H1 (cell line): ENCODE measurements at regions not wholly inside any gene's neighbourhood (a gene's known extent, or its start where the extent isn't known, plus 50 kb on each side); places are given as distances from the start of the nearest gene placed in this dataset.

Source experiments
- CTCF ChIA-PET: fragments of 300-600 bp; sonication (Branson Sonifier 250); formaldehyde crosslinking; loops from one replicate; lab custom pipeline; 2021; ENCODE audit not compliant: partially characterized antibody; lab: Charles Lee
- POLR2A ChIA-PET: fragments of 300-600 bp; sonication (Branson Sonifier 250); formaldehyde crosslinking; loops from one replicate; lab custom pipeline; 2021; ENCODE audit warnings: inconsistent platforms; ENCODE audit not compliant: partially characterized antibody; lab: Charles Lee
- DNase-seq, 2 experiments: peaks; one replicate each; pipeline versions ENCODE4 v3.0.0 to v3.0.0-alpha.2; 2010 to 2022; ENCODE audit warnings: low spot score in 2 of 2, low read depth in 1 of 2, mixed read lengths in 1 of 2
- FAIRE-seq: peaks from 2 replicates; lab custom pipeline; 2011; peaks lifted over from hg19 to GRCh38; lab: Jason Lieb, UNC
- H2AFZ ChIP-seq: 2 replicates; pipeline ENCODE4 v1.8.1; 2012; ENCODE audit warnings: low read length, inconsistent platforms
- H2AK5ac ChIP-seq: 2 replicates; pipeline ENCODE4 v1.6.1; 2013; ENCODE audit warnings: low read depth, low read length
- H2BK120ac ChIP-seq: replicated peaks from 2 replicates; pipeline ENCODE3; 2013; ENCODE audit warnings: low read depth, low read length, inconsistent platforms
- H2BK12ac ChIP-seq: 2 replicates; pipeline ENCODE4 v1.6.1; 2013; ENCODE audit warnings: low read depth, low read length
- H2BK15ac ChIP-seq: 2 replicates; pipeline ENCODE4 v1.6.1; 2013; ENCODE audit warnings: low read length
- H2BK20ac ChIP-seq: 2 replicates; pipeline ENCODE4 v1.6.1; 2013; ENCODE audit warnings: low read length
- H2BK5ac ChIP-seq: 2 replicates; pipeline ENCODE4 v1.6.1; 2013; ENCODE audit warnings: low read depth, low read length
- H3K14ac ChIP-seq: 2 replicates; pipeline ENCODE4 v1.6.1; 2013; ENCODE audit warnings: inconsistent platforms; ENCODE audit not compliant: insufficient read length
- H3K18ac ChIP-seq: 2 replicates; pipeline ENCODE4 v1.6.1; 2013; ENCODE audit warnings: low read length; ENCODE audit errors: extremely low read depth
- H3K23ac ChIP-seq: 2 replicates; pipeline ENCODE4 v1.6.1; 2013; ENCODE audit warnings: inconsistent platforms; ENCODE audit not compliant: insufficient read length
- H3K23me2 ChIP-seq: 2 replicates; pipeline ENCODE4 v1.6.1; 2013; ENCODE audit warnings: low read depth, low read length
- H3K27ac ChIP-seq: 2 replicates; pipeline ENCODE4 v1.6.1; 2011; ENCODE audit warnings: low read depth, low read length, inconsistent platforms
- H3K27me3 ChIP-seq, 4 experiments: replicated peaks in 1 of 4; 1 replicate in 1 of 4; 2 replicates in 3 of 4; pipeline versions ENCODE4 v1.6.1 to v1.8.1; 2011 to 2013; ENCODE audit warnings: low read length in 3 of 4, mild to moderate bottlenecking in 3 of 4, inconsistent platforms in 2 of 4, mixed read lengths in 2 of 4, moderate library complexity in 1 of 4; ENCODE audit not compliant: control insufficient read depth in 3 of 4, insufficient read depth in 3 of 4; ENCODE audit errors: extremely low read depth in 1 of 4
- H3K36me3 ChIP-seq, 4 experiments: 2 replicates each; pipeline versions ENCODE4 v1.6.1 to v1.8.1; 2011 to 2013; ENCODE audit warnings: mild to moderate bottlenecking in 4 of 4, low read length in 3 of 4, moderate library complexity in 2 of 4, control low read depth in 1 of 4, inconsistent platforms in 1 of 4; ENCODE audit not compliant: insufficient read depth in 4 of 4, control insufficient read depth in 2 of 4
- H3K4ac ChIP-seq: replicated peaks from 2 replicates; pipeline ENCODE3; 2013; ENCODE audit warnings: low read length, low read depth, mixed read lengths, inconsistent platforms; ENCODE audit not compliant: insufficient read length
- H3K4me1 ChIP-seq, 4 experiments: replicated peaks in 1 of 4; 1 replicate in 1 of 4; 2 replicates in 3 of 4; pipeline versions ENCODE4 v1.6.1 to v1.8.1; 2011 to 2013; ENCODE audit warnings: low read length in 3 of 4, inconsistent platforms in 2 of 4, mixed read lengths in 1 of 4; ENCODE audit not compliant: insufficient read depth in 4 of 4, control insufficient read depth in 3 of 4
- H3K4me2 ChIP-seq, 2 experiments: 2 replicates each; pipeline versions ENCODE4 v1.6.1 to v1.8.1; 2011 to 2013; ENCODE audit warnings: low read depth in 2 of 2, low read length in 2 of 2, control low read depth in 1 of 2, inconsistent platforms in 1 of 2, mild to moderate bottlenecking in 1 of 2; ENCODE audit not compliant: insufficient read depth in 1 of 2
- H3K4me3 ChIP-seq, 4 experiments: fragments of 200-600, 300-600 bp in 1 of 4; sonication (generic), shearing (Covaris generic), sonication (Bioruptor Twin) in 1 of 4; 2 replicates each; pipeline versions ENCODE4 v1.5.1 to v1.8.1; 2011 to 2016; ENCODE audit warnings: low read length in 4 of 4, low read depth in 3 of 4, control low read depth in 2 of 4, inconsistent platforms in 2 of 4, mild to moderate bottlenecking in 2 of 4, mixed read lengths in 1 of 4, moderate library complexity in 1 of 4; ENCODE audit not compliant: insufficient read depth in 2 of 4; ENCODE audit errors: extremely low read depth in 1 of 4
- H3K56ac ChIP-seq: replicated peaks from 2 replicates; pipeline ENCODE3; 2013; ENCODE audit warnings: low read depth, mild to moderate bottlenecking, mixed read lengths, low read length, inconsistent platforms; ENCODE audit not compliant: insufficient read length
- H3K79me1 ChIP-seq: 2 replicates; pipeline ENCODE4 v1.6.1; 2013; ENCODE audit warnings: low read depth, low read length, control low read depth
- H3K79me2 ChIP-seq, 2 experiments: 2 replicates each; pipeline versions ENCODE4 v1.6.1 to v1.8.1; 2012 to 2013; ENCODE audit warnings: low read length in 2 of 2, mild to moderate bottlenecking in 2 of 2, inconsistent platforms in 1 of 2; ENCODE audit not compliant: insufficient read depth in 2 of 2, control insufficient read depth in 1 of 2
- H3K9ac ChIP-seq, 4 experiments: replicated peaks in 1 of 4; 1 replicate in 1 of 4; 2 replicates in 3 of 4; pipeline versions ENCODE4 v1.6.1 to v1.8.1; 2011 to 2013; ENCODE audit warnings: low read depth in 3 of 4, low read length in 3 of 4, control low read depth in 2 of 4, mild to moderate bottlenecking in 2 of 4, moderate library complexity in 2 of 4, inconsistent platforms in 1 of 4; ENCODE audit errors: extremely low read depth in 1 of 4
- H3K9me3 ChIP-seq, 2 experiments: 2 replicates each; pipeline versions ENCODE4 v1.6.1 to v1.8.1; 2012 to 2013; ENCODE audit warnings: mild to moderate bottlenecking in 2 of 2, moderate library complexity in 2 of 2, control low read depth in 1 of 2, inconsistent platforms in 1 of 2, low read depth in 1 of 2, low read length in 1 of 2, mixed read lengths in 1 of 2; ENCODE audit not compliant: insufficient read depth in 2 of 2
- H4K20me1 ChIP-seq, 2 experiments: replicated peaks in 1 of 2; 2 replicates each; pipeline versions ENCODE3 to v1.8.1; 2011 to 2013; ENCODE audit warnings: inconsistent platforms in 2 of 2, low read length in 2 of 2, mild to moderate bottlenecking in 1 of 2; ENCODE audit not compliant: insufficient read depth in 2 of 2, control insufficient read depth in 1 of 2
- H4K5ac ChIP-seq: 2 replicates; pipeline ENCODE4 v1.6.1; 2013; ENCODE audit warnings: low read length, low read depth, mixed read lengths, inconsistent platforms; ENCODE audit not compliant: insufficient read length
- H4K8ac ChIP-seq: 2 replicates; pipeline ENCODE4 v1.8.0; 2013; ENCODE audit warnings: mild to moderate bottlenecking, moderate library complexity, low read length, inconsistent platforms; ENCODE audit not compliant: insufficient read depth; ENCODE audit errors: extremely low read depth
- H4K91ac ChIP-seq: replicated peaks from 2 replicates; pipeline ENCODE3; 2013; ENCODE audit warnings: low read length, mixed read lengths, inconsistent platforms; ENCODE audit not compliant: insufficient read length
- ASH2L ChIP-seq: fragments of 200-600, 300-600 bp; sonication (generic); IDR thresholded peaks from one replicate; pipeline ENCODE4 v1.7.1; 2017; ENCODE audit warnings: low read length
- BRCA1 ChIP-seq: IDR thresholded peaks from 2 replicates; pipeline ENCODE4 v1.6.1; 2012; ENCODE audit warnings: low read depth, low read length, improper control_type of control experiment
- CBX8 ChIP-seq: fragments of 300-800, 300-1000 bp; sonication (generic); IDR thresholded peaks from 2 replicates; pipeline ENCODE4 v1.7.1; 2016; ENCODE audit warnings: low read depth, low read length, borderline replicate concordance
- CEBPB ChIP-seq: IDR thresholded peaks from 2 replicates; pipeline ENCODE4 v1.6.1; 2012; ENCODE audit warnings: low read depth, low read length
- CTBP2 ChIP-seq: IDR thresholded peaks from 2 replicates; pipeline ENCODE4 v1.7.0; 2011; ENCODE audit warnings: borderline replicate concordance, mild to moderate bottlenecking, moderate library complexity, mixed read lengths, low read length; ENCODE audit not compliant: insufficient read depth, insufficient read length
- CTCF ChIP-seq, 3 experiments: IDR thresholded peaks; 1 replicate in 2 of 3; 2 replicates in 1 of 3; pipeline versions ENCODE4 v1.5.1 to v1.6.1; 2011; ENCODE audit warnings: low read length in 3 of 3, mild to moderate bottlenecking in 3 of 3, inconsistent platforms in 2 of 3, low read depth in 1 of 3, moderate library complexity in 1 of 3; ENCODE audit not compliant: insufficient read depth in 1 of 3; ENCODE audit errors: control extremely low read depth in 1 of 3
- GABPA ChIP-seq: IDR thresholded peaks from 2 replicates; pipeline ENCODE4 v1.6.1; 2011; ENCODE audit warnings: mild to moderate bottlenecking, low read length, moderate library complexity, borderline replicate concordance; ENCODE audit not compliant: insufficient read depth
- JUND ChIP-seq: IDR thresholded peaks from 2 replicates; pipeline ENCODE4 v1.6.1; 2011; ENCODE audit warnings: mild to moderate bottlenecking, improper control_type of control experiment, low read length
- MAFK ChIP-seq: IDR thresholded peaks from 2 replicates; pipeline ENCODE4 v1.6.1; 2012; ENCODE audit warnings: low read depth, mild to moderate bottlenecking, improper control_type of control experiment, low read length
- POLR2AphosphoS5 ChIP-seq: IDR thresholded peaks from 2 replicates; pipeline ENCODE4 v1.6.1; 2011; ENCODE audit warnings: low read depth, low read length
- SP2 ChIP-seq: IDR thresholded peaks from 2 replicates; pipeline ENCODE4 v1.6.1; 2012; ENCODE audit warnings: mild to moderate bottlenecking, low read length, inconsistent platforms
- USF2 ChIP-seq: IDR thresholded peaks from 2 replicates; pipeline ENCODE4 v1.6.1; 2011; ENCODE audit warnings: low read length, improper control_type of control experiment
- WGBS, 2 experiments: shearing (Covaris generic) in 1 of 2; methylation state at CpG; one replicate each; pipeline versions ENCODE4 v1.1.6 to v1.1.7; 2013 to 2015; ENCODE audit warnings: low lambda C conversion rate in 2 of 2, mixed read lengths in 2 of 2, inconsistent platforms in 1 of 2, low coverage in 1 of 2, missing lambda C conversion rate in 1 of 2; ENCODE audit not compliant: insufficient replicate concordance in 2 of 2, insufficient coverage in 1 of 2, insufficient read length in 1 of 2; ENCODE audit errors: extremely low coverage in 1 of 2, missing lambda C conversion rate in 1 of 2; 5-methylcytosine and 5-hydroxymethylcytosine counted together

DNA sequence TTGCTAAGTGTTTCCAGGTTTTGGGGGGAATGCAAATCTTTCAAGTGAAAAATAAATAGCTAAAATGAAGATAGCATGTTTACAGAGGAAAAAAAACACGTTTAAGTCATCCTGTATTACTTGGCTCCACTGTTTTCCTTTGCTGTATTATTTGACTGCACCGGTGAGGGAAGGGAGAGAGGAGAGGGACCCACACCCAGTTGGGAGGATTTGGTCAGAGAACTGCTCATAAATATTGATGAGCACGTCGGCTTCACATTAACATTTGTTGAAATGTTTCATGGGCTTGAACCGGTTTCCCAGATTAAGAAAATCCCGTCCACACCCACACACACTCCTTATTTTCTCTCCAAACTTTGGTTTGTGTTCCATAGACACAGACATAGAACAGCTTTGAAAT, 493.8 kb upstream of the MGMT start:
- no peaks in the 10 kb centered on the region for H4K20me1 ChIP-seq
- 90% methylated on average over 6 of the region's 6 CpGs; no CpG with 5 or more reads in 1 of the 2 experiments for WGBS, 2 experiments
- no peak overlapping the region for H2BK12ac ChIP-seq
- no peak overlapping the region for H4K8ac ChIP-seq
- H3K4ac ChIP-seq = no peak overlapping the region
- H3K18ac ChIP-seq = no peak overlapping the region
- H3K79me2 ChIP-seq = no peaks in the 10 kb centered on the region
- FAIRE-seq (no peak), DNase-seq (no peak)
- ChIA-PET POLR2A (no interaction called here), CTCF (interaction anchor here (0.6 kb wide), 1 partner anchor 13 kb away, joined by 3 read pairs; no protein-coding TSS in a partner anchor)
- H4K5ac ChIP-seq = no peak overlapping the region
- no peak overlapping the region for H3K14ac ChIP-seq
- H3K27ac ChIP-seq = no peak overlapping the region
- no peak overlapping the region for H3K4me2 ChIP-seq
- no peak overlapping the region for H3K23ac ChIP-seq
- H3K9me3 ChIP-seq = no peaks in the 10 kb centered on the region
- no peak overlapping the region for H3K4me3 ChIP-seq
- H2AK5ac ChIP-seq = no peak overlapping the region
- H2BK15ac ChIP-seq = no peak overlapping the region
- no peaks in the 10 kb centered on the region for H3K27me3 ChIP-seq
- H3K23me2 ChIP-seq = 0 out of 2 replicates have a peak, but pooled peaks cover 1% of the 10 kb centered on the region
- H2BK120ac ChIP-seq = no peak overlapping the region
- H3K79me1 ChIP-seq = no peaks in the 10 kb centered on the region
- no peak overlapping the region for H2AFZ ChIP-seq
- H3K36me3 ChIP-seq = no peaks in the 10 kb centered on the region
- H3K9ac ChIP-seq = no peak overlapping the region
- H2BK20ac ChIP-seq = no peak overlapping the region
- no peak overlapping the region for H2BK5ac ChIP-seq
- H3K56ac ChIP-seq = no peak overlapping the region
- H4K91ac ChIP-seq = no peak overlapping the region
- H3K4me1 ChIP-seq = peaks cover 0 to 3% (median under 1%) of the 10 kb centered on the region in 4 experiments; a peak in 1 of 7 replicates
- no peak for TF ChIP-seq SP2
- no peak for TF ChIP-seq BRCA1
- no peak for TF ChIP-seq POLR2AphosphoS5
- TF ChIP-seq MAFK = no peak
- no peak for TF ChIP-seq USF2
- no peak for TF ChIP-seq CTBP2
- TF ChIP-seq JUND = no peak
- no peak for TF ChIP-seq CTCF (IDR thresholded peaks at IDR 0.05; ENCODE audit: control extremely low read depth in 1 of 3, insufficient read depth in 1 of 3, low read depth in 1 of 3, low read length in 3 of 3)
- TF ChIP-seq CEBPB = no peak
- TF ChIP-seq GABPA = no peak
- TF ChIP-seq ASH2L = no peak
- no peak for TF ChIP-seq CBX8
